IMR-90 (cell line): ENCODE measurements at regions not wholly inside any gene's neighbourhood (a gene's known extent, or its start where the extent isn't known, plus 50 kb on each side); places are given as distances from the start of the nearest gene placed in this dataset.

Experiments
- ATAC-seq: fragments of 200-7000 bp; cut with Tn5 transposase; 2 replicates; pipeline ENCODE4 v1.9.1; 2020; ENCODE audit warnings: low read depth, mild to moderate bottlenecking, moderate library complexity
- BruUV-seq: library from RNA; stranded (reverse); fragments of 400-500 nt; replicated peaks from 2 replicates; lab custom pipeline; 2021; lab: Mats Ljungman, UMichigan
- CTCF ChIA-PET: fragments of 300-600 bp; formaldehyde crosslinking; extraction: SDS; loops from one replicate; lab custom pipeline; 2021; ENCODE audit warnings: antibody characterized with exemption; lab: Yijun Ruan, JAX
- POLR2A ChIA-PET: fragments of 300-600 bp; sonication (Branson Sonifier 250); formaldehyde crosslinking; loops from one replicate; lab custom pipeline; 2022; ENCODE audit warnings: antibody characterized with exemption; ENCODE audit not compliant: unreplicated experiment; lab: Charles Lee
- DNase-seq: peaks from one replicate; pipeline ENCODE4 v3.0.0; 2013
- H2AFZ ChIP-seq: replicated peaks from 2 replicates; pipeline ENCODE3; 2013; ENCODE audit warnings: low read length, mild to moderate bottlenecking; ENCODE audit not compliant: poor library complexity
- H2AK5ac ChIP-seq: 2 replicates; pipeline ENCODE4 v1.6.1; 2013; ENCODE audit warnings: low read depth, low read length, inconsistent platforms
- H2AK9ac ChIP-seq: replicated peaks from 2 replicates; pipeline ENCODE3; 2013; ENCODE audit warnings: mild to moderate bottlenecking, low read depth, low read length, moderate library complexity; ENCODE audit not compliant: poor library complexity
- H2BK120ac ChIP-seq: 2 replicates; pipeline ENCODE4 v1.6.1; 2013; ENCODE audit warnings: low read depth, low read length, inconsistent platforms
- H2BK15ac ChIP-seq: 3 replicates; pipeline ENCODE4 v1.6.1; 2013; ENCODE audit warnings: low read depth, low read length, inconsistent platforms
- H2BK20ac ChIP-seq: 2 replicates; pipeline ENCODE4 v1.6.1; 2013; ENCODE audit warnings: low read depth, mild to moderate bottlenecking, inconsistent platforms, low read length, moderate library complexity
- H2BK5ac ChIP-seq: 2 replicates; pipeline ENCODE4 v1.6.1; 2013; ENCODE audit warnings: mild to moderate bottlenecking, low read depth, low read length, inconsistent platforms; ENCODE audit not compliant: poor library complexity, severe bottlenecking
- H3K14ac ChIP-seq: replicated peaks from 2 replicates; pipeline ENCODE4 v1.6.1; 2013; ENCODE audit warnings: low read depth, low read length, inconsistent platforms
- H3K18ac ChIP-seq: 2 replicates; pipeline ENCODE4 v1.6.1; 2013; ENCODE audit warnings: low read depth, low read length, control low read depth
- H3K23ac ChIP-seq: 2 replicates; pipeline ENCODE4 v1.6.1; 2013; ENCODE audit warnings: low read depth, low read length, inconsistent platforms
- H3K27ac ChIP-seq: 2 replicates; pipeline ENCODE4 v1.5.1; 2013; ENCODE audit warnings: mild to moderate bottlenecking, control low read depth, low read length; ENCODE audit not compliant: insufficient read depth
- H3K27me3 ChIP-seq: 2 replicates; pipeline ENCODE4 v1.6.1; 2013; ENCODE audit warnings: low read length; ENCODE audit not compliant: control insufficient read depth, insufficient read depth
- H3K36me3 ChIP-seq: 2 replicates; pipeline ENCODE4 v1.6.1; 2013; ENCODE audit warnings: low read length, mixed read lengths; ENCODE audit not compliant: control insufficient read depth, insufficient read depth
- H3K4ac ChIP-seq: 2 replicates; pipeline ENCODE4 v1.6.1; 2013; ENCODE audit warnings: low read depth, low read length, inconsistent platforms
- H3K4me1 ChIP-seq: 2 replicates; pipeline ENCODE4 v1.6.1; 2013; ENCODE audit warnings: low read length, mixed read lengths; ENCODE audit not compliant: control insufficient read depth, insufficient read depth
- H3K4me2 ChIP-seq: 2 replicates; pipeline ENCODE4 v1.6.1; 2013; ENCODE audit warnings: low read depth, mild to moderate bottlenecking, control low read depth, low read length, moderate library complexity
- H3K4me3 ChIP-seq: 2 replicates; pipeline ENCODE4 v1.5.1; 2013; ENCODE audit warnings: low read depth, mild to moderate bottlenecking, control low read depth, low read length, moderate library complexity; ENCODE audit not compliant: insufficient read depth
- H3K56ac ChIP-seq: 2 replicates; pipeline ENCODE4 v1.6.1; 2013; ENCODE audit warnings: low read length, inconsistent platforms; ENCODE audit not compliant: insufficient read depth; ENCODE audit errors: extremely low read depth
- H3K79me1 ChIP-seq, 2 experiments: 2 replicates each; pipeline ENCODE4 v1.6.1; 2013; ENCODE audit warnings: low read length in 2 of 2, inconsistent platforms in 1 of 2, low read depth in 1 of 2
- H3K9ac ChIP-seq: 2 replicates; pipeline ENCODE4 v1.6.1; 2013; ENCODE audit warnings: low read depth, low read length, control low read depth
- H3K9me1 ChIP-seq: 2 replicates; pipeline ENCODE4 v1.6.1; 2013; ENCODE audit warnings: low read length, inconsistent platforms; ENCODE audit not compliant: insufficient read depth
- H3K9me3 ChIP-seq: 2 replicates; pipeline ENCODE4 v1.6.1; 2013; ENCODE audit warnings: low read length; ENCODE audit not compliant: control insufficient read depth, insufficient read depth
- H4K20me1 ChIP-seq: 2 replicates; pipeline ENCODE4 v1.6.1; 2013; ENCODE audit warnings: low read length, inconsistent platforms; ENCODE audit not compliant: insufficient read depth
- H4K5ac ChIP-seq: 2 replicates; pipeline ENCODE4 v1.6.1; 2013; ENCODE audit warnings: mild to moderate bottlenecking, low read depth, low read length, control low read depth
- H4K8ac ChIP-seq, 2 experiments: 2 replicates each; pipeline ENCODE4 v1.6.1; 2013; ENCODE audit warnings: low read depth in 2 of 2, low read length in 2 of 2, control low read depth in 1 of 2, inconsistent platforms in 1 of 2
- H4K91ac ChIP-seq: 2 replicates; pipeline ENCODE4 v1.6.1; 2013; ENCODE audit warnings: low read depth, low read length, inconsistent platforms; ENCODE audit not compliant: insufficient read depth
- BHLHE40 ChIP-seq: fragments of 150-350 bp; IDR thresholded peaks from 2 replicates; pipeline ENCODE4 v1.6.1; 2016; ENCODE audit warnings: mild to moderate bottlenecking, low read depth, low read length
- CHD1 ChIP-seq: IDR thresholded peaks from 2 replicates; pipeline ENCODE4 v1.6.1; 2012; ENCODE audit warnings: low read depth, low read length, improper control_type of control experiment
- CTCF ChIP-seq: conservative IDR thresholded peaks from 2 replicates; pipeline ENCODE4 v1.5.1; 2012; ENCODE audit warnings: mild to moderate bottlenecking, low read depth, low read length, improper control_type of control experiment
- FOS ChIP-seq: fragments of 150-350 bp; IDR thresholded peaks from 2 replicates; pipeline ENCODE4 v1.6.1; 2016; ENCODE audit warnings: low read depth, low read length
- MXI1 ChIP-seq: IDR thresholded peaks from 2 replicates; pipeline ENCODE4 v1.6.1; 2012; ENCODE audit warnings: low read depth, mild to moderate bottlenecking, low read length, moderate library complexity, borderline replicate concordance
- RCOR1 ChIP-seq: IDR thresholded peaks from 2 replicates; pipeline ENCODE4 v1.6.1; 2012; ENCODE audit warnings: mild to moderate bottlenecking, low read length, improper control_type of control experiment; ENCODE audit not compliant: insufficient replicate concordance
- SMC3 ChIP-seq: fragments of 150-350 bp; IDR thresholded peaks from 2 replicates; pipeline ENCODE4 v1.6.1; 2016; ENCODE audit warnings: low read depth, mild to moderate bottlenecking, antibody characterized with exemption, low read length, moderate library complexity
- WGBS, 2 experiments: methylation state at CpG; one replicate each; pipeline versions ENCODE4 v1.1.5 to v1.1.7; 2013; ENCODE audit warnings: missing lambda C conversion rate in 2 of 2; ENCODE audit not compliant: insufficient read length in 1 of 2; ENCODE audit errors: extremely low coverage in 2 of 2; 5-methylcytosine and 5-hydroxymethylcytosine counted together
- dilution Hi-C: fragments of 300-500 bp; cut with HindIII; formaldehyde crosslinking; loops from one replicate; pipeline ENCODE4 v1.14.3; 2018; ENCODE audit warnings: low sequenced_read_pairs; ENCODE audit not compliant: unreplicated experiment
- in situ Hi-C: fragments of 300-500 bp; cut with MboI; formaldehyde crosslinking; loops from 3 replicates; pipeline ENCODE4 v1.14.3; 2019; ENCODE audit warnings: low sequenced_read_pairs, inconsistent platforms, mixed read lengths
- intact Hi-C: fragments of 100-400 bp; cut with micrococcal nuclease; formaldehyde crosslinking; loops from 2 replicates; pipeline ENCODE4 v1.10.0; 2022

- WGBS, 2 experiments = no CpG with 5 or more reads among the region's 5 CpGs
- Histone ChIP-seq H3K23ac (no peak overlapping the region), H3K9me3 (no peaks in the 10 kb centered on the region), H2BK5ac (no peak overlapping the region), H2AFZ (no peak overlapping the region), H2BK15ac (no peak overlapping the region), H2BK20ac (no peak overlapping the region), H3K4ac (no peak overlapping the region), H3K36me3 (no peaks in the 10 kb centered on the region), H3K56ac (no peak overlapping the region), H3K4me1 (no peaks in the 10 kb centered on the region), H4K8ac (no peak overlapping the region), H3K9me1 (no peaks in the 10 kb centered on the region), H3K9ac (no peak overlapping the region), H3K18ac (no peak overlapping the region), H3K14ac (no peak overlapping the region), H4K91ac (no peak overlapping the region), H4K20me1 (no peaks in the 10 kb centered on the region), H2BK120ac (no peak overlapping the region), H3K4me2 (no peak overlapping the region), H3K27ac (no peak overlapping the region), H3K27me3 (no peaks in the 10 kb centered on the region), H2AK5ac (no peak overlapping the region), H3K4me3 (no peak overlapping the region), H2AK9ac (no peak overlapping the region), H4K5ac (no peak overlapping the region), H3K79me1 (no peaks in the 10 kb centered on the region)
- ATAC-seq = no peak
- no peak for DNase-seq
- dilution Hi-C loops = no loop called here
- ChIA-PET POLR2A (no interaction called here), CTCF (no interaction called here)
- in situ Hi-C loops = no loop called here
- intact Hi-C loops = no loop called here
- BruUV-seq = no TSS peak
- no peak for TF ChIP-seq BHLHE40
- no peak for TF ChIP-seq SMC3
- TF ChIP-seq CTCF = no peak
- no peak for TF ChIP-seq RCOR1
- no peak for TF ChIP-seq FOS
- TF ChIP-seq CHD1 = no peak
- no peak for TF ChIP-seq MXI1
Measured at GRCh38 chr1:96487971-96488370, 233.6 kb upstream of the PTBP2 start.
